ENCODE measurements at regions not wholly inside any gene's neighbourhood (a gene's known extent, or its start where the extent isn't known, plus 50 kb on each side); places are given as distances from the start of the nearest gene placed in this dataset.

DNA sequence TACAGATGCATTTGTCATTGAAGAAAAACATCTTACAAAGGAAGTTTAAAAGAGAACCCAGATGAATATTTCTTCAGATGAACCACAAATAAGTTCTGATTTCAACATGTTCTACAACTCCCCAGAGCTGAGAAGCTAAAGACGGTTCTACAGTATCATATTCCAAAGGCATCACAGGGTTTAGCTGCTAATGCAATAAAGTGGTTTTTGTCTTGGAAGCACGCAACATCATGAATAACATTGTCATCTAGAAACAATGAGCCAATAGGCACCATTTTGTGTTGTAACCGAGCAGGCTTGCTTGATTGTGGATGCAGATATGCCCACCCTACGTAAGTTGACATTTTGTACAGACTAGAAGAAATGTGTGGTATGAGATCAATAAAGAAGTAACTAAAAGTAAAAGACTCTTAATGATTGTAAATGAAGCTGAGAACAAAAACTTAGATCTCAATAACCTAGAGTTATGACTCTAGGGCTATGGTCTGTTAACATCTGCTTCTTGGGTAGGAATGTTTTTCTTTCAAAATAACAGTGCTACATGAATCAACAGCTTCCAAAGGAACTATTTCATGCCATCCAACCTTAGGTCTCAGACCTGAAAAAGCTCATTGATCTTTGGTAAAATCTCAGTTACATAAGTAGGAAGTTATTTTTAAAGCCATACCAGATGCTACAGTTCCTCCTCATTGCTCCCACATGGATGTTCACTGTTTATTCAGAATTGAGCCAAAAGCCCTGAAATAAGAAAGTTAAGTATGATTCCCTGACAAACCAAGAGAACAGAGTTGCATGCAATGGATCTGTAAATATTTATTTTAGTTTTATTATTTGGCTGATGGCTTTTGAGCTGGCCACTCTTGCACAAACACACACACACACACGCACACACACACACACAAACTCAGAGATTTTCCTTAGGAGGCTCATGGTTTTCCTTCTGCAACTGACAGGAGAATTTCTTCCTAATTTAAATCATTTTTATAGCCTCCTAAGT, 118.7 kb upstream of the SLCO6A1 start:
- Mint-ChIP-seq H3K4me1 (no peaks in the 10 kb centered on the region), H3K4me3 (no peak overlapping the region), H3K27me3 (no peaks in the 10 kb centered on the region), H3K9me3 (ENCODE audit: insufficient read depth) (no peaks in the 10 kb centered on the region), H3K27ac (no peak overlapping the region)
- CTCF ChIA-PET: no interaction called here
- POLR2A ChIA-PET: no interaction called here
- Histone ChIP-seq H3K4me3 (ENCODE audit: control extremely low read depth in 1 of 5, extremely low read depth in 1 of 5, insufficient read depth in 1 of 5, low read depth in 2 of 5, low read length in 4 of 5) (no peak overlapping the region), H4K20me1 (ENCODE audit: control insufficient read depth, insufficient read depth, low read length, poor library complexity, severe bottlenecking) (no peaks in the 10 kb centered on the region), H3K4me1 (ENCODE audit: control insufficient read depth in 2 of 2, insufficient read depth in 2 of 2, low read length in 2 of 2) (no peaks in the 10 kb centered on the region), H3K27me3 (replicated peaks in 1 of 4; ENCODE audit: control extremely low read depth in 1 of 4, control insufficient read depth in 3 of 4, insufficient read depth in 4 of 4, low read length in 3 of 4) (no peaks in the 10 kb centered on the region), H3K9ac (ENCODE audit: low read length) (no peak overlapping the region), H2AFZ (ENCODE audit: insufficient read depth, low read depth, low read length, poor library complexity, severe bottlenecking) (no peak overlapping the region), H3K36me3 (replicated peaks in 1 of 2; ENCODE audit: control extremely low read depth in 1 of 2, control insufficient read depth in 1 of 2, extremely low read depth in 1 of 2, insufficient read depth in 2 of 2, low read length in 1 of 2) (no peaks in the 10 kb centered on the region), H3K9me3 (ENCODE audit: control extremely low read depth in 1 of 3, control insufficient read depth in 2 of 3, insufficient read depth in 1 of 3, low read length in 2 of 3) (no peaks in the 10 kb centered on the region), H3K79me2 (ENCODE audit: control insufficient read depth, insufficient read depth, low read length) (no peaks in the 10 kb centered on the region), H3K4me2 (replicated peaks; ENCODE audit: low read depth, low read length, poor library complexity, severe bottlenecking) (no peak overlapping the region), H3K27ac (ENCODE audit: low read length in 2 of 2) (no peak overlapping the region)
- DNase-seq (no peak), ATAC-seq (ENCODE audit: low read depth) (no peak)
- WGBS (ENCODE audit: insufficient coverage): no CpG with 5 or more reads among the region's 5 CpGs
- intact Hi-C loops (cut with micrococcal nuclease): no loop called here
- TF ChIP-seq EZH2 (IDR thresholded peaks at IDR 0.05; ENCODE audit: borderline replicate concordance, insufficient read depth, low read depth, low read length, poor library complexity, severe bottlenecking): no peak
- TF ChIP-seq, protein P1, sequence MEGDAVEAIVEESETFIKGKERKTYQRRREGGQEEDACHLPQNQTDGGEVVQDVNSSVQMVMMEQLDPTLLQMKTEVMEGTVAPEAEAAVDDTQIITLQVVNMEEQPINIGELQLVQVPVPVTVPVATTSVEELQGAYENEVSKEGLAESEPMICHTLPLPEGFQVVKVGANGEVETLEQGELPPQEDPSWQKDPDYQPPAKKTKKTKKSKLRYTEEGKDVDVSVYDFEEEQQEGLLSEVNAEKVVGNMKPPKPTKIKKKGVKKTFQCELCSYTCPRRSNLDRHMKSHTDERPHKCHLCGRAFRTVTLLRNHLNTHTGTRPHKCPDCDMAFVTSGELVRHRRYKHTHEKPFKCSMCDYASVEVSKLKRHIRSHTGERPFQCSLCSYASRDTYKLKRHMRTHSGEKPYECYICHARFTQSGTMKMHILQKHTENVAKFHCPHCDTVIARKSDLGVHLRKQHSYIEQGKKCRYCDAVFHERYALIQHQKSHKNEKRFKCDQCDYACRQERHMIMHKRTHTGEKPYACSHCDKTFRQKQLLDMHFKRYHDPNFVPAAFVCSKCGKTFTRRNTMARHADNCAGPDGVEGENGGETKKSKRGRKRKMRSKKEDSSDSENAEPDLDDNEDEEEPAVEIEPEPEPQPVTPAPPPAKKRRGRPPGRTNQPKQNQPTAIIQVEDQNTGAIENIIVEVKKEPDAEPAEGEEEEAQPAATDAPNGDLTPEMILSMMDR (IDR thresholded peaks at IDR 0.05): no peak

DNA sequence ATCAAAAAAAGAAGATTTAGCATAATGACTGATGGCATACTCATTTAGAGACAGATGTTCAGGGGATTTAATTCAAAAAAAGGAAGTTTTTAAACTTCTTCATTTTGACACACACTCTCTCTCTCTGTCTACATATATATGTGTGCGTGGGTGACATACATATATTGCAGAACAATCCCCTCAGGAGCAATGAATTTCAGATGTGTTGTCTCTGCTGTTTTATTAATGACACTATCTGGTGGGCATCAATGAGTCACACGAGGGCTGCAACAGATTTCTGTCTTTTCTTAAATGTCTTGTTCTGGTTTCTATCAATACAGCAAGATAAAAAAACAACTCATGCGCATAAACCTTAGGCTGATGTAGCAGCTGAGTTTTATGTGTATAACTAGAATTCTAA, 123.5 kb upstream of the SLCO6A1 start:
- H4K20me1 ChIP-seq (ENCODE audit: control insufficient read depth, insufficient read depth, low read length, poor library complexity, severe bottlenecking): no peaks in the 10 kb centered on the region
- no CpG with 5 or more reads among the region's 3 CpGs for WGBS (ENCODE audit: insufficient coverage)
- CTCF ChIA-PET: no interaction called here
- Mint-ChIP-seq H3K27ac (no peak overlapping the region), H3K4me1 (no peaks in the 10 kb centered on the region), H3K4me3 (no peak overlapping the region), H3K27me3 (no peaks in the 10 kb centered on the region), H3K9me3 (ENCODE audit: insufficient read depth) (no peaks in the 10 kb centered on the region)
- no peak overlapping the region for H2AFZ ChIP-seq (ENCODE audit: insufficient read depth, low read depth, low read length, poor library complexity, severe bottlenecking)
- DNase-seq: no peak
- TF ChIP-seq, protein P1 (IDR thresholded peaks at IDR 0.05): no peak
- no peak for TF ChIP-seq EZH2 (IDR thresholded peaks at IDR 0.05; ENCODE audit: borderline replicate concordance, insufficient read depth, low read depth, low read length, poor library complexity, severe bottlenecking)
- H3K79me2 ChIP-seq (ENCODE audit: control insufficient read depth, insufficient read depth, low read length): no peaks in the 10 kb centered on the region
- H3K9me3 ChIP-seq (ENCODE audit: control extremely low read depth in 1 of 3, control insufficient read depth in 2 of 3, insufficient read depth in 1 of 3, low read length in 2 of 3): no peaks in the 10 kb centered on the region
- no peak for ATAC-seq (ENCODE audit: low read depth)
- H3K4me2 ChIP-seq (replicated peaks; ENCODE audit: low read depth, low read length, poor library complexity, severe bottlenecking): no peak overlapping the region
- H3K9ac ChIP-seq (ENCODE audit: low read length): no peak overlapping the region
- H3K36me3 ChIP-seq (replicated peaks in 1 of 2; ENCODE audit: control extremely low read depth in 1 of 2, control insufficient read depth in 1 of 2, extremely low read depth in 1 of 2, insufficient read depth in 2 of 2, low read length in 1 of 2): no peaks in the 10 kb centered on the region
- intact Hi-C loops (cut with micrococcal nuclease): no loop called here
- H3K27ac ChIP-seq (ENCODE audit: low read length in 2 of 2): no peak overlapping the region
- H3K4me3 ChIP-seq (ENCODE audit: control extremely low read depth in 1 of 5, extremely low read depth in 1 of 5, insufficient read depth in 1 of 5, low read depth in 2 of 5, low read length in 4 of 5): no peak overlapping the region
- POLR2A ChIA-PET: no interaction called here
- no peaks in the 10 kb centered on the region for H3K27me3 ChIP-seq (replicated peaks in 1 of 4; ENCODE audit: control extremely low read depth in 1 of 4, control insufficient read depth in 3 of 4, insufficient read depth in 4 of 4, low read length in 3 of 4)
- no peaks in the 10 kb centered on the region for H3K4me1 ChIP-seq (ENCODE audit: control insufficient read depth in 2 of 2, insufficient read depth in 2 of 2, low read length in 2 of 2)

Measured in B cell (primary cell).